GM23338 (cell line): ENCODE measurements at regions not wholly inside any gene's neighbourhood (a gene's known extent, or its start where the extent isn't known, plus 50 kb on each side); places are given as distances from the start of the nearest gene placed in this dataset.

ENCODE experiments used
- CREB1 ChIP-seq: fragments of 250-450 bp; sonication (Bioruptor Pico); IDR thresholded peaks from 2 replicates; pipeline ENCODE4 v1.5.0; 2020; ENCODE audit warnings: low read depth, mild to moderate bottlenecking, moderate library complexity
- EZH2 ChIP-seq: fragments of 200-600 bp; sonication (generic); IDR thresholded peaks from one replicate; pipeline ENCODE4 v1.8.0; 2017; ENCODE audit warnings: antibody characterized with exemption, mild to moderate bottlenecking, low read depth; ENCODE audit not compliant: unreplicated experiment
- EZH2phosphoT487 ChIP-seq: fragments of 200-600 bp; sonication (generic); IDR thresholded peaks from one replicate; pipeline ENCODE4 v1.8.1; 2018; ENCODE audit warnings: antibody characterized with exemption; ENCODE audit not compliant: unreplicated experiment
- JUNB ChIP-seq: IDR thresholded peaks from one replicate; pipeline ENCODE4 v1.6.1; 2016; ENCODE audit warnings: antibody characterized with exemption; ENCODE audit not compliant: unreplicated experiment
- NANOG ChIP-seq: IDR thresholded peaks from 2 replicates; pipeline ENCODE4 v1.6.1; 2016; ENCODE audit warnings: antibody characterized with exemption, borderline replicate concordance
- POLR2AphosphoS5 ChIP-seq: IDR thresholded peaks from 2 replicates; pipeline ENCODE4 v1.6.1; 2016; ENCODE audit warnings: antibody characterized with exemption, low read depth
- STAT1 ChIP-seq: IDR thresholded peaks from one replicate; pipeline ENCODE4 v1.6.1; 2016; ENCODE audit warnings: antibody characterized with exemption; ENCODE audit not compliant: unreplicated experiment
- ZNF114 ChIP-seq: fragments of 250-450 bp; sonication (Bioruptor Pico); IDR thresholded peaks from 2 replicates; pipeline ENCODE4 v1.5.0; 2020; ENCODE audit warnings: mild to moderate bottlenecking, moderate library complexity
- TF ChIP-seq, protein P1 (sequence below): IDR thresholded peaks from one replicate; pipeline ENCODE4 v1.6.1; 2018; ENCODE audit warnings: antibody characterized with exemption; ENCODE audit not compliant: unreplicated experiment
- TF ChIP-seq, protein P2 (sequence below), 2 experiments: fragments of 200-600 bp in 1 of 2; sonication (generic) in 1 of 2; conservative IDR thresholded peaks; 2 replicates each; pipeline versions ENCODE4 v1.5.1 to v1.6.1; 2016 to 2017; ENCODE audit warnings: antibody characterized with exemption in 2 of 2, low read depth in 2 of 2, mild to moderate bottlenecking in 2 of 2, moderate library complexity in 1 of 2
- TF ChIP-seq, protein P3 (sequence below): fragments of 250-450 bp; sonication (Bioruptor Pico); IDR thresholded peaks from 2 replicates; pipeline ENCODE4 v1.5.0; 2020; ENCODE audit warnings: mild to moderate bottlenecking, moderate library complexity
- TF ChIP-seq, protein P4 (sequence below): IDR thresholded peaks from 2 replicates; pipeline ENCODE4 v1.6.1; 2016; ENCODE audit warnings: antibody characterized with exemption

DNA sequence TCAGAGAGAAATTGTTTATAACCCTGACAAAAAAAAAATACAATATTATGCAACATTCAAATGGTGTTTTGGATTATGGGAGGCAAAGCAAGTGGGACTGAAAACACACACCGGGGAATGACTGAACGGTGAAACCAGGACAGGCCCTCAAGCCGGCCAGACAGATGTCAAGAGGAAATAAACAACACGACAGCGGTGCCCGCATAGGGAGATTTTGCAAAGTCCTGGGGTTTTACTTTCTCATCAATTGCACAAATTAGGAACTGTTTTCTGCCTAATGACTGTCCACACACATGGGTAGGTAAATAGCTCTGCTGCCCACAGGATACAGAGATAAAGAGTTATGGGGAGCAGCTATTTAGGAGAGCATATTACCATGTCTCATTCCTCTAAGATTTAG is 134.5 kb downstream of the IRS2 start:
- TF ChIP-seq, protein P1, sequence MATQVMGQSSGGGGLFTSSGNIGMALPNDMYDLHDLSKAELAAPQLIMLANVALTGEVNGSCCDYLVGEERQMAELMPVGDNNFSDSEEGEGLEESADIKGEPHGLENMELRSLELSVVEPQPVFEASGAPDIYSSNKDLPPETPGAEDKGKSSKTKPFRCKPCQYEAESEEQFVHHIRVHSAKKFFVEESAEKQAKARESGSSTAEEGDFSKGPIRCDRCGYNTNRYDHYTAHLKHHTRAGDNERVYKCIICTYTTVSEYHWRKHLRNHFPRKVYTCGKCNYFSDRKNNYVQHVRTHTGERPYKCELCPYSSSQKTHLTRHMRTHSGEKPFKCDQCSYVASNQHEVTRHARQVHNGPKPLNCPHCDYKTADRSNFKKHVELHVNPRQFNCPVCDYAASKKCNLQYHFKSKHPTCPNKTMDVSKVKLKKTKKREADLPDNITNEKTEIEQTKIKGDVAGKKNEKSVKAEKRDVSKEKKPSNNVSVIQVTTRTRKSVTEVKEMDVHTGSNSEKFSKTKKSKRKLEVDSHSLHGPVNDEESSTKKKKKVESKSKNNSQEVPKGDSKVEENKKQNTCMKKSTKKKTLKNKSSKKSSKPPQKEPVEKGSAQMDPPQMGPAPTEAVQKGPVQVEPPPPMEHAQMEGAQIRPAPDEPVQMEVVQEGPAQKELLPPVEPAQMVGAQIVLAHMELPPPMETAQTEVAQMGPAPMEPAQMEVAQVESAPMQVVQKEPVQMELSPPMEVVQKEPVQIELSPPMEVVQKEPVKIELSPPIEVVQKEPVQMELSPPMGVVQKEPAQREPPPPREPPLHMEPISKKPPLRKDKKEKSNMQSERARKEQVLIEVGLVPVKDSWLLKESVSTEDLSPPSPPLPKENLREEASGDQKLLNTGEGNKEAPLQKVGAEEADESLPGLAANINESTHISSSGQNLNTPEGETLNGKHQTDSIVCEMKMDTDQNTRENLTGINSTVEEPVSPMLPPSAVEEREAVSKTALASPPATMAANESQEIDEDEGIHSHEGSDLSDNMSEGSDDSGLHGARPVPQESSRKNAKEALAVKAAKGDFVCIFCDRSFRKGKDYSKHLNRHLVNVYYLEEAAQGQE: no peak
- TF ChIP-seq, protein P2, sequence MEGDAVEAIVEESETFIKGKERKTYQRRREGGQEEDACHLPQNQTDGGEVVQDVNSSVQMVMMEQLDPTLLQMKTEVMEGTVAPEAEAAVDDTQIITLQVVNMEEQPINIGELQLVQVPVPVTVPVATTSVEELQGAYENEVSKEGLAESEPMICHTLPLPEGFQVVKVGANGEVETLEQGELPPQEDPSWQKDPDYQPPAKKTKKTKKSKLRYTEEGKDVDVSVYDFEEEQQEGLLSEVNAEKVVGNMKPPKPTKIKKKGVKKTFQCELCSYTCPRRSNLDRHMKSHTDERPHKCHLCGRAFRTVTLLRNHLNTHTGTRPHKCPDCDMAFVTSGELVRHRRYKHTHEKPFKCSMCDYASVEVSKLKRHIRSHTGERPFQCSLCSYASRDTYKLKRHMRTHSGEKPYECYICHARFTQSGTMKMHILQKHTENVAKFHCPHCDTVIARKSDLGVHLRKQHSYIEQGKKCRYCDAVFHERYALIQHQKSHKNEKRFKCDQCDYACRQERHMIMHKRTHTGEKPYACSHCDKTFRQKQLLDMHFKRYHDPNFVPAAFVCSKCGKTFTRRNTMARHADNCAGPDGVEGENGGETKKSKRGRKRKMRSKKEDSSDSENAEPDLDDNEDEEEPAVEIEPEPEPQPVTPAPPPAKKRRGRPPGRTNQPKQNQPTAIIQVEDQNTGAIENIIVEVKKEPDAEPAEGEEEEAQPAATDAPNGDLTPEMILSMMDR (conservative IDR thresholded peaks at IDR 0.05; ENCODE audit: low read depth in 2 of 2): no peak
- TF ChIP-seq EZH2phosphoT487 (no peak), POLR2AphosphoS5 (no peak), EZH2 (no peak), CREB1 (no peak), ZNF114 (CRISPR knock-in tag) (no peak), JUNB (no peak), STAT1 (no peak), NANOG (no peak)
- TF ChIP-seq, protein P3, sequence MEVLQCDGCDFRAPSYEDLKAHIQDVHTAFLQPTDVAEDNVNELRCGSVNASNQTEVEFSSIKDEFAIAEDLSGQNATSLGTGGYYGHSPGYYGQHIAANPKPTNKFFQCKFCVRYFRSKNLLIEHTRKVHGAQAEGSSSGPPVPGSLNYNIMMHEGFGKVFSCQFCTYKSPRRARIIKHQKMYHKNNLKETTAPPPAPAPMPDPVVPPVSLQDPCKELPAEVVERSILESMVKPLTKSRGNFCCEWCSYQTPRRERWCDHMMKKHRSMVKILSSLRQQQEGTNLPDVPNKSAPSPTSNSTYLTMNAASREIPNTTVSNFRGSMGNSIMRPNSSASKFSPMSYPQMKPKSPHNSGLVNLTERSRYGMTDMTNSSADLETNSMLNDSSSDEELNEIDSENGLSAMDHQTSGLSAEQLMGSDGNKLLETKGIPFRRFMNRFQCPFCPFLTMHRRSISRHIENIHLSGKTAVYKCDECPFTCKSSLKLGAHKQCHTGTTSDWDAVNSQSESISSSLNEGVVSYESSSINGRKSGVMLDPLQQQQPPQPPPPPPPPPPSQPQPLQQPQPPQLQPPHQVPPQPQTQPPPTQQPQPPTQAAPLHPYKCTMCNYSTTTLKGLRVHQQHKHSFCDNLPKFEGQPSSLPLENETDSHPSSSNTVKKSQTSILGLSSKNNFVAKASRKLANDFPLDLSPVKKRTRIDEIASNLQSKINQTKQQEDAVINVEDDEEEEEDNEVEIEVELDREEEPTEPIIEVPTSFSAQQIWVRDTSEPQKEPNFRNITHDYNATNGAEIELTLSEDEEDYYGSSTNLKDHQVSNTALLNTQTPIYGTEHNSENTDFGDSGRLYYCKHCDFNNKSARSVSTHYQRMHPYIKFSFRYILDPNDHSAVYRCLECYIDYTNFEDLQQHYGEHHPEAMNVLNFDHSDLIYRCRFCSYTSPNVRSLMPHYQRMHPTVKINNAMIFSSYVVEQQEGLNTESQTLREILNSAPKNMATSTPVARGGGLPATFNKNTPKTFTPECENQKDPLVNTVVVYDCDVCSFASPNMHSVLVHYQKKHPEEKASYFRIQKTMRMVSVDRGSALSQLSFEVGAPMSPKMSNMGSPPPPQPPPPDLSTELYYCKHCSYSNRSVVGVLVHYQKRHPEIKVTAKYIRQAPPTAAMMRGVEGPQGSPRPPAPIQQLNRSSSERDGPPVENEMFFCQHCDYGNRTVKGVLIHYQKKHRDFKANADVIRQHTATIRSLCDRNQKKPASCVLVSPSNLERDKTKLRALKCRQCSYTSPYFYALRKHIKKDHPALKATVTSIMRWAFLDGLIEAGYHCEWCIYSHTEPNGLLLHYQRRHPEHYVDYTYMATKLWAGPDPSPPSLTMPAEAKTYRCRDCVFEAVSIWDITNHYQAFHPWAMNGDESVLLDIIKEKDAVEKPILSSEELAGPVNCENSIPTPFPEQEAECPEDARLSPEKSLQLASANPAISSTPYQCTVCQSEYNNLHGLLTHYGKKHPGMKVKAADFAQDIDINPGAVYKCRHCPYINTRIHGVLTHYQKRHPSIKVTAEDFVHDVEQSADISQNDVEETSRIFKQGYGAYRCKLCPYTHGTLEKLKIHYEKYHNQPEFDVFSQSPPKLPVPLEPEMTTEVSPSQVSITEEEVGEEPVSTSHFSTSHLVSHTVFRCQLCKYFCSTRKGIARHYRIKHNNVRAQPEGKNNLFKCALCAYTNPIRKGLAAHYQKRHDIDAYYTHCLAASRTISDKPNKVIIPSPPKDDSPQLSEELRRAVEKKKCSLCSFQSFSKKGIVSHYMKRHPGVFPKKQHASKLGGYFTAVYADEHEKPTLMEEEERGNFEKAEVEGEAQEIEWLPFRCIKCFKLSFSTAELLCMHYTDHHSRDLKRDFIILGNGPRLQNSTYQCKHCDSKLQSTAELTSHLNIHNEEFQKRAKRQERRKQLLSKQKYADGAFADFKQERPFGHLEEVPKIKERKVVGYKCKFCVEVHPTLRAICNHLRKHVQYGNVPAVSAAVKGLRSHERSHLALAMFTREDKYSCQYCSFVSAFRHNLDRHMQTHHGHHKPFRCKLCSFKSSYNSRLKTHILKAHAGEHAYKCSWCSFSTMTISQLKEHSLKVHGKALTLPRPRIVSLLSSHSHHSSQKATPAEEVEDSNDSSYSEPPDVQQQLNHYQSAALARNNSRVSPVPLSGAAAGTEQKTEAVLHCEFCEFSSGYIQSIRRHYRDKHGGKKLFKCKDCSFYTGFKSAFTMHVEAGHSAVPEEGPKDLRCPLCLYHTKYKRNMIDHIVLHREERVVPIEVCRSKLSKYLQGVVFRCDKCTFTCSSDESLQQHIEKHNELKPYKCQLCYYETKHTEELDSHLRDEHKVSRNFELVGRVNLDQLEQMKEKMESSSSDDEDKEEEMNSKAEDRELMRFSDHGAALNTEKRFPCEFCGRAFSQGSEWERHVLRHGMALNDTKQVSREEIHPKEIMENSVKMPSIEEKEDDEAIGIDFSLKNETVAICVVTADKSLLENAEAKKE (CRISPR knock-in tag): no peak
- TF ChIP-seq, protein P4, sequence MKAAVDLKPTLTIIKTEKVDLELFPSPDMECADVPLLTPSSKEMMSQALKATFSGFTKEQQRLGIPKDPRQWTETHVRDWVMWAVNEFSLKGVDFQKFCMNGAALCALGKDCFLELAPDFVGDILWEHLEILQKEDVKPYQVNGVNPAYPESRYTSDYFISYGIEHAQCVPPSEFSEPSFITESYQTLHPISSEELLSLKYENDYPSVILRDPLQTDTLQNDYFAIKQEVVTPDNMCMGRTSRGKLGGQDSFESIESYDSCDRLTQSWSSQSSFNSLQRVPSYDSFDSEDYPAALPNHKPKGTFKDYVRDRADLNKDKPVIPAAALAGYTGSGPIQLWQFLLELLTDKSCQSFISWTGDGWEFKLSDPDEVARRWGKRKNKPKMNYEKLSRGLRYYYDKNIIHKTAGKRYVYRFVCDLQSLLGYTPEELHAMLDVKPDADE: no peak
